HEK293 (cell line): ENCODE measurements at regions not wholly inside any gene's neighbourhood (a gene's known extent, or its start where the extent isn't known, plus 50 kb on each side); places are given as distances from the start of the nearest gene placed in this dataset.

Experiments used
- AEBP2 ChIP-seq: fragments of 450-650 bp; formaldehyde crosslinking; IDR thresholded peaks from 2 replicates; pipeline ENCODE4 v1.5.1; 2016; ENCODE audit warnings: missing biosample characterization, missing genetic modification characterization, borderline replicate concordance
- PATZ1 ChIP-seq: fragments of 450-650 bp; formaldehyde crosslinking; IDR thresholded peaks from 2 replicates; pipeline ENCODE4 v1.5.1; 2016; ENCODE audit warnings: missing biosample characterization, missing genetic modification characterization
- SP2 ChIP-seq: fragments of 450-650 bp; formaldehyde crosslinking; IDR thresholded peaks from 2 replicates; pipeline ENCODE4 v1.5.1; 2016; ENCODE audit warnings: missing biosample characterization, missing genetic modification characterization
- YY1 ChIP-seq: fragments of 450-650 bp; formaldehyde crosslinking; IDR thresholded peaks from 2 replicates; pipeline ENCODE4 v1.5.1; 2018; ENCODE audit warnings: missing biosample characterization, missing genetic modification characterization
- ZNF138 ChIP-seq: fragments of 450-650 bp; formaldehyde crosslinking; IDR thresholded peaks from 2 replicates; pipeline ENCODE4 v1.5.1; 2016; ENCODE audit warnings: missing biosample characterization, missing genetic modification characterization, borderline replicate concordance
- ZNF16 ChIP-seq: fragments of 450-650 bp; formaldehyde crosslinking; IDR thresholded peaks from 2 replicates; pipeline ENCODE4 v1.5.1; 2016; ENCODE audit warnings: low read depth, missing biosample characterization, missing genetic modification characterization
- ZNF23 ChIP-seq: fragments of 450-650 bp; formaldehyde crosslinking; IDR thresholded peaks from 2 replicates; pipeline ENCODE4 v1.5.1; 2016; ENCODE audit warnings: missing biosample characterization, missing genetic modification characterization, borderline replicate concordance
- ZNF26 ChIP-seq: fragments of 450-650 bp; formaldehyde crosslinking; IDR thresholded peaks from 2 replicates; pipeline ENCODE4 v1.5.1; 2016; ENCODE audit warnings: missing biosample characterization, missing genetic modification characterization
- ZNF266 ChIP-seq: fragments of 450-650 bp; formaldehyde crosslinking; IDR thresholded peaks from 2 replicates; pipeline ENCODE4 v1.5.1; 2016; ENCODE audit warnings: missing biosample characterization, missing genetic modification characterization, low read depth
- ZNF280C ChIP-seq: fragments of 450-650 bp; formaldehyde crosslinking; IDR thresholded peaks from 2 replicates; pipeline ENCODE4 v1.5.1; 2016; ENCODE audit warnings: missing biosample characterization, missing genetic modification characterization
- ZNF341 ChIP-seq: fragments of 450-650 bp; formaldehyde crosslinking; IDR thresholded peaks from 2 replicates; pipeline ENCODE4; 2016; ENCODE audit warnings: low read depth, missing biosample characterization, missing genetic modification characterization
- ZNF561 ChIP-seq: fragments of 450-650 bp; IDR thresholded peaks from 2 replicates; pipeline ENCODE4 v1.5.1; 2018; ENCODE audit warnings: missing biosample characterization, missing genetic modification characterization, borderline replicate concordance
- ZNF596 ChIP-seq: fragments of 450-650 bp; IDR thresholded peaks from 2 replicates; pipeline ENCODE4 v1.5.0; 2018; ENCODE audit warnings: missing biosample characterization, mild to moderate bottlenecking, missing genetic modification characterization, moderate library complexity
- ZNF639 ChIP-seq: fragments of 450-650 bp; formaldehyde crosslinking; IDR thresholded peaks from 2 replicates; pipeline ENCODE4 v1.5.1; 2016; ENCODE audit warnings: missing biosample characterization, missing genetic modification characterization
- ZNF645 ChIP-seq: fragments of 450-650 bp; formaldehyde crosslinking; IDR thresholded peaks from 2 replicates; pipeline ENCODE4; 2016; ENCODE audit warnings: missing biosample characterization, missing genetic modification characterization
- ZNF704 ChIP-seq: fragments of 450-650 bp; formaldehyde crosslinking; IDR thresholded peaks from 2 replicates; pipeline ENCODE4 v1.5.1; 2016; ENCODE audit warnings: missing biosample characterization, missing genetic modification characterization
- ZNF776 ChIP-seq: fragments of 450-650 bp; formaldehyde crosslinking; IDR thresholded peaks from 2 replicates; pipeline ENCODE4 v1.5.0; 2017; ENCODE audit warnings: missing biosample characterization, missing genetic modification characterization, borderline replicate concordance
- TF ChIP-seq, protein P1 (sequence below): fragments of 450-650 bp; formaldehyde crosslinking; IDR thresholded peaks from 2 replicates; pipeline ENCODE4 v1.5.1; 2016; ENCODE audit warnings: missing biosample characterization, missing genetic modification characterization

- TF ChIP-seq PATZ1 (tag by site-specific recombination): no peak
- no peak for TF ChIP-seq ZNF645 (tag by site-specific recombination)
- TF ChIP-seq ZNF341: no peak
- TF ChIP-seq ZNF561: peak; percentile 77
- TF ChIP-seq ZNF280C (tag by site-specific recombination): no peak
- TF ChIP-seq ZNF23 (tag by site-specific recombination): no peak
- TF ChIP-seq ZNF639: no peak
- no peak for TF ChIP-seq ZNF26
- 0 out of 2 replicates have a peak, but pooled peaks have one; percentile 9 for TF ChIP-seq ZNF596
- no peak for TF ChIP-seq ZNF704
- TF ChIP-seq ZNF266 (tag by site-specific recombination): no peak
- no peak for TF ChIP-seq SP2 (tag by site-specific recombination)
- no peak for TF ChIP-seq AEBP2 (tag by site-specific recombination)
- TF ChIP-seq, protein P1, sequence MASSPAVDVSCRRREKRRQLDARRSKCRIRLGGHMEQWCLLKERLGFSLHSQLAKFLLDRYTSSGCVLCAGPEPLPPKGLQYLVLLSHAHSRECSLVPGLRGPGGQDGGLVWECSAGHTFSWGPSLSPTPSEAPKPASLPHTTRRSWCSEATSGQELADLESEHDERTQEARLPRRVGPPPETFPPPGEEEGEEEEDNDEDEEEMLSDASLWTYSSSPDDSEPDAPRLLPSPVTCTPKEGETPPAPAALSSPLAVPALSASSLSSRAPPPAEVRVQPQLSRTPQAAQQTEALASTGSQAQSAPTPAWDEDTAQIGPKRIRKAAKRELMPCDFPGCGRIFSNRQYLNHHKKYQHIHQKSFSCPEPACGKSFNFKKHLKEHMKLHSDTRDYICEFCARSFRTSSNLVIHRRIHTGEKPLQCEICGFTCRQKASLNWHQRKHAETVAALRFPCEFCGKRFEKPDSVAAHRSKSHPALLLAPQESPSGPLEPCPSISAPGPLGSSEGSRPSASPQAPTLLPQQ: no peak
- TF ChIP-seq YY1: no peak
- TF ChIP-seq ZNF16 (tag by site-specific recombination): no peak
- no peak for TF ChIP-seq ZNF776 (tag by site-specific recombination)
- TF ChIP-seq ZNF138 (tag by site-specific recombination): no peak
Observed at GRCh38 chr2:118774458-118775133, 72.9 kb downstream of the EN1 start (continued).
